Trophoblast cell (in vitro differentiated cells and primary cell): ENCODE measurements at regions not wholly inside any gene's neighbourhood (a gene's known extent, or its start where the extent isn't known, plus 50 kb on each side); places are given as distances from the start of the nearest gene placed in this dataset.

ENCODE experiments used
- DNase-seq, 2 donors: peaks; one replicate each; pipeline ENCODE4 v3.0.0-alpha.2; 2016
- H2AFZ ChIP-seq: 2 replicates; pipeline ENCODE4 v1.6.1; 2013; ENCODE audit warnings: low read length, moderate library complexity, mild to moderate bottlenecking; ENCODE audit not compliant: insufficient read depth, poor library complexity
- H2AK5ac ChIP-seq: 2 replicates; pipeline ENCODE4 v1.6.1; 2013; ENCODE audit warnings: mild to moderate bottlenecking, low read length
- H2BK120ac ChIP-seq: 2 replicates; pipeline ENCODE4 v1.6.1; 2013; ENCODE audit warnings: low read length, mild to moderate bottlenecking, moderate library complexity; ENCODE audit not compliant: insufficient read depth, poor library complexity
- H2BK12ac ChIP-seq: 2 replicates; pipeline ENCODE4 v1.6.1; 2013; ENCODE audit warnings: mild to moderate bottlenecking, low read length, moderate library complexity
- H2BK5ac ChIP-seq: 2 replicates; pipeline ENCODE4 v1.6.1; 2013; ENCODE audit warnings: low read length, low read depth, moderate library complexity, mild to moderate bottlenecking; ENCODE audit not compliant: poor library complexity
- H3K14ac ChIP-seq: 2 replicates; pipeline ENCODE4 v1.6.1; 2013; ENCODE audit warnings: mild to moderate bottlenecking, low read length
- H3K18ac ChIP-seq: 2 replicates; pipeline ENCODE4 v1.6.1; 2013; ENCODE audit warnings: mild to moderate bottlenecking, low read length
- H3K23ac ChIP-seq: 2 replicates; pipeline ENCODE4 v1.6.1; 2013; ENCODE audit warnings: low read length
- H3K27ac ChIP-seq: 2 replicates; pipeline ENCODE4 v1.5.1; 2013; ENCODE audit warnings: low read depth, mild to moderate bottlenecking, inconsistent platforms, low read length, moderate library complexity
- H3K27me3 ChIP-seq: 2 replicates; pipeline ENCODE4 v1.6.1; 2013; ENCODE audit warnings: inconsistent platforms, mild to moderate bottlenecking, low read length, moderate library complexity; ENCODE audit not compliant: insufficient read depth
- H3K36me3 ChIP-seq, 2 experiments: 1 replicate in 1 of 2; 2 replicates in 1 of 2; pipeline ENCODE4 v1.6.1; 2013; ENCODE audit warnings: low read length in 2 of 2, mild to moderate bottlenecking in 2 of 2, moderate library complexity in 1 of 2; ENCODE audit not compliant: insufficient read depth in 2 of 2, control insufficient read depth in 1 of 2
- H3K4ac ChIP-seq: 2 replicates; pipeline ENCODE4 v1.6.1; 2013; ENCODE audit warnings: low read depth, mild to moderate bottlenecking, low read length, moderate library complexity
- H3K4me1 ChIP-seq, 2 experiments: 1 replicate in 1 of 2; 2 replicates in 1 of 2; pipeline ENCODE4 v1.6.1; 2013; ENCODE audit warnings: low read length in 2 of 2, mild to moderate bottlenecking in 2 of 2, moderate library complexity in 1 of 2; ENCODE audit not compliant: insufficient read depth in 2 of 2, control insufficient read depth in 1 of 2
- H3K4me2 ChIP-seq: 2 replicates; pipeline ENCODE4 v1.6.1; 2013; ENCODE audit warnings: inconsistent platforms, mild to moderate bottlenecking, low read length, moderate library complexity
- H3K4me3 ChIP-seq: 2 replicates; pipeline ENCODE4 v1.5.1; 2013; ENCODE audit warnings: mild to moderate bottlenecking, low read depth, low read length, inconsistent platforms
- H3K79me1 ChIP-seq: one replicate; pipeline ENCODE4 v1.6.1; 2013; ENCODE audit warnings: low read length
- H3K79me2 ChIP-seq: 2 replicates; pipeline ENCODE4 v1.6.1; 2013; ENCODE audit warnings: low read length, mild to moderate bottlenecking; ENCODE audit not compliant: control insufficient read depth, insufficient read depth, poor library complexity
- H3K9ac ChIP-seq: 2 replicates; pipeline ENCODE4 v1.6.1; 2013; ENCODE audit warnings: mild to moderate bottlenecking, low read length
- H3K9me3 ChIP-seq: 2 replicates; pipeline ENCODE4 v1.6.1; 2013; ENCODE audit warnings: low read depth, mild to moderate bottlenecking, control low read depth, inconsistent platforms, low read length; ENCODE audit not compliant: insufficient read depth
- H4K12ac ChIP-seq: 2 replicates; pipeline ENCODE4 v1.6.1; 2013; ENCODE audit warnings: low read depth, mild to moderate bottlenecking, low read length, moderate library complexity
- H4K8ac ChIP-seq: 2 replicates; pipeline ENCODE4 v1.6.1; 2013; ENCODE audit warnings: low read depth, mild to moderate bottlenecking, low read length, moderate library complexity
- H4K91ac ChIP-seq: one replicate; pipeline ENCODE4 v1.6.1; 2013; ENCODE audit warnings: low read depth, mild to moderate bottlenecking, low read length, moderate library complexity
- WGBS: extraction: QIAGEN DNeasy Blood & Tissue Kit; methylation state at CpG from one replicate; pipeline ENCODE4 v1.1.7; 2013; ENCODE audit warnings: missing lambda C conversion rate; ENCODE audit not compliant: insufficient read length, insufficient coverage; ENCODE audit errors: extremely low coverage; 5-methylcytosine and 5-hydroxymethylcytosine counted together

GRCh38 chr1:218712677-218713076, 367.5 kb downstream of the TGFB2 start:
- no peaks in the 10 kb centered on the region for H3K79me1 ChIP-seq
- no peak overlapping the region for H2BK12ac ChIP-seq
- no peak overlapping the region for H3K27ac ChIP-seq
- no peak overlapping the region for H2AK5ac ChIP-seq
- H2BK120ac ChIP-seq = no peak overlapping the region
- H3K9ac ChIP-seq = no peak overlapping the region
- WGBS = no CpG with 5 or more reads among the region's 5 CpGs
- H4K8ac ChIP-seq = no peak overlapping the region
- H3K9me3 ChIP-seq = no peaks in the 10 kb centered on the region
- H3K79me2 ChIP-seq = no peaks in the 10 kb centered on the region
- no peak overlapping the region for H3K4me3 ChIP-seq
- no peaks in the 10 kb centered on the region for H3K27me3 ChIP-seq
- H3K36me3 ChIP-seq = no peaks in the 10 kb centered on the region
- no peak overlapping the region for H4K91ac ChIP-seq
- peaks cover 0 to 2% of the 10 kb centered on the region in 2 experiments for H3K4me1 ChIP-seq
- H2AFZ ChIP-seq = no peak overlapping the region
- H2BK5ac ChIP-seq = no peak overlapping the region
- DNase-seq = no peak
- no peak overlapping the region for H3K23ac ChIP-seq
- H4K12ac ChIP-seq = no peak overlapping the region
- no peak overlapping the region for H3K14ac ChIP-seq
- no peak overlapping the region for H3K4ac ChIP-seq
- H3K18ac ChIP-seq = no peak overlapping the region
- no peak overlapping the region for H3K4me2 ChIP-seq

- no peak overlapping the region for H2BK12ac ChIP-seq
- no peak overlapping the region for H2AFZ ChIP-seq
- H4K8ac ChIP-seq = no peak overlapping the region
- H2BK5ac ChIP-seq = no peak overlapping the region
- no peak overlapping the region for H3K27ac ChIP-seq
- no peak overlapping the region for H3K18ac ChIP-seq
- no peaks in the 10 kb centered on the region for H3K27me3 ChIP-seq
- H4K12ac ChIP-seq = no peak overlapping the region
- H2AK5ac ChIP-seq = no peak overlapping the region
- H3K79me1 ChIP-seq = no peaks in the 10 kb centered on the region
- no peak for DNase-seq
- no peak overlapping the region for H3K4me2 ChIP-seq
- no peaks in the 10 kb centered on the region for H3K79me2 ChIP-seq
- no peak overlapping the region for H3K4me3 ChIP-seq
- no CpG with 5 or more reads among the region's 3 CpGs for WGBS
- H3K14ac ChIP-seq = no peak overlapping the region
- H2BK120ac ChIP-seq = no peak overlapping the region
- H3K4ac ChIP-seq = no peak overlapping the region
- H3K9ac ChIP-seq = no peak overlapping the region
- H3K4me1 ChIP-seq = peaks cover 0 to 2% of the 10 kb centered on the region in 2 experiments
- no peaks in the 10 kb centered on the region for H3K9me3 ChIP-seq
- H4K91ac ChIP-seq = no peak overlapping the region
- H3K23ac ChIP-seq = no peak overlapping the region
- no peaks in the 10 kb centered on the region for H3K36me3 ChIP-seq
These were observed 371.0 kb downstream of the TGFB2 start for GRCh38 chr1:218715961-218716669.

DNA sequence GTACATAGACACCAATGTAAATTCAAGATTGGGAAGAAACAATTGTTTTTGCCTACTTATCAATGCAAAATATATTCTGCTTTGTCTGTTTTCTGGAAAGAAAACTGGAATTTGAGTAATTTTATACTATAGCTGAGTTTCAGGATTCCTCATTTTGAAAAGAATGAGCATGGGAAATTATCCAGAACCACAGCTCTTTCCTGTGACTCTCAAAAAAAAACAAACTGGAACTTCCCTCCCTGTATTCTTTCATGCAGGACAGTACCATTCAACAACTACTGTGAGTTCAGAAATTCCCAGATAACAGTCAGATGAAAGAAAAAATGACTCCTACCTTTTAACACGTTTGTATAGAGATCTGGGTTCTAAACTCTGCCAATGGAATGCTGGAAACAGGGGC, 372.4 kb downstream of the TGFB2 start:
- no peak overlapping the region for H3K4me3 ChIP-seq
- no peak overlapping the region for H2AFZ ChIP-seq
- no peak overlapping the region for H3K4me2 ChIP-seq
- H4K12ac ChIP-seq = no peak overlapping the region
- H3K79me2 ChIP-seq = no peaks in the 10 kb centered on the region
- H2BK5ac ChIP-seq = no peak overlapping the region
- no peaks in the 10 kb centered on the region for H3K27me3 ChIP-seq
- H3K9me3 ChIP-seq = no peaks in the 10 kb centered on the region
- no peak overlapping the region for H4K91ac ChIP-seq
- H3K23ac ChIP-seq = no peak overlapping the region
- no peak overlapping the region for H3K18ac ChIP-seq
- no peak overlapping the region for H2AK5ac ChIP-seq
- H3K9ac ChIP-seq = no peak overlapping the region
- no peak overlapping the region for H2BK120ac ChIP-seq
- H2BK12ac ChIP-seq = no peak overlapping the region
- no peak overlapping the region for H3K4ac ChIP-seq
- no peaks in the 10 kb centered on the region for H3K36me3 ChIP-seq
- H3K14ac ChIP-seq = no peak overlapping the region
- no peak overlapping the region for H3K27ac ChIP-seq
- no peaks in the 10 kb centered on the region for H3K79me1 ChIP-seq
- no peak for DNase-seq
- no peak overlapping the region for H4K8ac ChIP-seq
- WGBS = no CpG with 5 or more reads among the region's 1 CpG
- no peaks in the 10 kb centered on the region for H3K4me1 ChIP-seq

GRCh38 chr1:218718206-218718605, 373.1 kb downstream of the TGFB2 start:
- no CpG with 5 or more reads among the region's 3 CpGs for WGBS
- Histone ChIP-seq H3K79me1 (no peaks in the 10 kb centered on the region), H3K4ac (no peak overlapping the region), H2AK5ac (no peak overlapping the region), H3K79me2 (no peaks in the 10 kb centered on the region), H2AFZ (no peak overlapping the region), H3K4me1 (no peaks in the 10 kb centered on the region), H3K27ac (no peak overlapping the region), H3K9me3 (no peaks in the 10 kb centered on the region), H3K14ac (no peak overlapping the region), H3K4me2 (no peak overlapping the region), H3K23ac (no peak overlapping the region), H2BK5ac (no peak overlapping the region), H2BK12ac (no peak overlapping the region), H4K8ac (no peak overlapping the region), H4K91ac (no peak overlapping the region), H2BK120ac (no peak overlapping the region), H3K27me3 (no peaks in the 10 kb centered on the region), H3K36me3 (no peaks in the 10 kb centered on the region), H3K18ac (no peak overlapping the region), H3K9ac (no peak overlapping the region), H3K4me3 (no peak overlapping the region), H4K12ac (no peak overlapping the region)
- DNase-seq = no peak
